NCI-H748 treated with DMSO at 0.1 percent for 48 hours (cell line): ENCODE measurements at regions not wholly inside any gene's neighbourhood (a gene's known extent, or its start where the extent isn't known, plus 50 kb on each side); places are given as distances from the start of the nearest gene placed in this dataset.

ENCODE experiments used
- DNase-seq: peaks from one replicate; lab custom pipeline; 2025; lab: John Stamatoyannopoulos, UW

GRCh38 chr10:124302951-124303505 lies 115.7 kb downstream of the OAT start:
- DNase-seq: no peak

- DNase-seq: no peak
These were observed 117.0 kb downstream of the OAT start for GRCh38 chr10:124301736-124302135.

- DNase-seq: no peak
These were observed 118.0 kb downstream of the OAT start for GRCh38 chr10:124300735-124301134.

- no peak for DNase-seq
These were observed 118.5 kb downstream of the OAT start for GRCh38 chr10:124300224-124300623.

- DNase-seq: no peak
These were observed 119.0 kb downstream of the OAT start for GRCh38 chr10:124299696-124300095.

DNA sequence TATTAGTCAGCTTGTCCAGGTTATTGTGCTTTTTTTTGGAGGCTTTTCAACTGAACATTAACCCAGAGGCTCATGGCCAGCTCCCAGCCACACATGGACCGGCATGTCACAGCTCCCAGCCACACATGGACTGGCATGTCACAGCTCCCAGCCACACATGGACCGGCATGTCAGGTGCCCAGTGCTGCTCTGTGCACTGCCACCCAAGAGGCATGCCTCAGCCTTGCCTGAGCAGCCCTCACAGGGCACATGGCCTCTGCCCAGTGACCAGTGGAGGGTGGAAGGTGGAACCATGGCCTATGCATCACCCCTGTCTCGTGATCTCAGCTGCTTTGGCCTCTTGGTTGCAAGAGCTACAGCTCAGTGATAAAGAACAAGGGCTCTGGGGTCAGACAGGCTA lies 119.8 kb downstream of the OAT start:
- no peak for DNase-seq

DNA sequence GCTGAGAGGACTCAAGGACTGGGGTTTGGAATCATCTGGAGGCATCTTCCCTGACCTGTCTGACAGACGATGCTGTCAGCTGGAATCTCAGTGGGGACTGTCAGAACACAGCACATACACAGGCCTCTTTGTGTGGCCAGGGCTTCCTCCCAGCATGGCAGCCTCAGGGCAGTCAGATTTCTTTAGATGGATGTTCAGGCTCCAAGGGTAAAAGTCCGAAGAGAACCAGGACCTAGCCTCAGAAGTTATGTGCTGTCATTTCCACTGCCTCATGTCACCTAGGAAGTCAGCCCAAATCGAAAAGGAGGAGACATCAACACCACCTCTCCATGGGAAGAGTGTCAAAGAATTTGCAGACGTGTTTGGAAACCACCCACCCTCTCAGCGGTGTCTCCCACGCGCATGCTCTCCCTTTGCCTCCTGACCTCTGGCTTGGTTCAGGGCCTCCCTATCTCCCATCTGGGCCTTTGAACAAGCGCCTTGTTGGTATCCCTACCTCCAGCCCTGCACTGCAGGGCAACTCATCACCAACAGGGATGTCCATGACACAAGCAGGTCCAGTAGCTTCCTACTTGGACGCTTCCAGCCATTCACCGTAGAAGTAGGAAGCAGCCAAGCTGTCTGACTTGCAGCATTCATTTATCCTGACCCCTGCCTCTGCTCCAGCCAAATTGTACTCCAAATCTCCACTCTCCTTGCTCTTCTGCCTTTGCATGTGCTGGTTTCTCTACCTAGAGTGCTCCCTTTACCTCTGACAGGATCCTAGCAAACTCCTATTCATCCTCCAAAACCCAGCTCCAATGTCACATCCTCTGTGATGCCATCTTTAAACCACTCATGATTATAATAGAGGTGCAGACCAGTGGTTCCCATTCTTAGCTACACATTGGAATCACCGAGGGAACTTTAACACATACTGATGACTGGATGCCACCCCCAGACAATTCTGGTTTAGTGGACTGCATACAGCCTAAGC lies 121.6 kb downstream of the OAT start:
- DNase-seq: no peak

DNA sequence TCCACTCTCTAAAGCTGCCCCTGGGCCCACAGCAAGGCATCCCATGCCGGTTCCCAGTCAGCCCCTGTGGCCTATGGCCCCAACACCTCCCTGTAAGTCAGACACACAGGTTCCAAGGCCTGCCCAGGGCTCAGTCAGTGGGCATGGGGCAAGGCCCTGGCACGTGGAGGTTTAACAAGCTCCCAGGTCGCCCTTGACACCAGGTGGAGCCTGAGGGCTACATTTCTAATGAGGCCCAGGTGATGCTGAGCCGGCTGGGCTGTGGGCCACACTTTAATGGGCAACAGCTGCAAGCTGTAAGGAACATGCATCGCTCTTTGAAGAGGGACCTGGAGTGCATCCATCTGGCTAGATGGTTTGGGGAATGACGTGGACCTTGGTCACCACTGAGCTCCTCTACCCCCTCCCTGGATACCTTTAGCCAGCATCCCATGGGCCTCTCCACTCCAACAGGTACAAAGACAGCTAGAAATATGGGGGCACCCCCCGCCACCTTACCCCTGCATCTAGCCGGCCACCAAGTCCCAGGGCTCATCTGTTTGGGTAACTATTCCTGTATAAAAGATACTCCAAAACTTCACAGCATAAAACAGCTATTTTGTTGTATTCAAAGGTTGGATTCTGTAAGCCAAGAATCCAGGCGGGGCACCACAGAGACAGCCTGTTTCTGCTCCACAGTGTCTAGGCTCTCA lies 122.5 kb downstream of the OAT start:
- DNase-seq: no peak

DNA sequence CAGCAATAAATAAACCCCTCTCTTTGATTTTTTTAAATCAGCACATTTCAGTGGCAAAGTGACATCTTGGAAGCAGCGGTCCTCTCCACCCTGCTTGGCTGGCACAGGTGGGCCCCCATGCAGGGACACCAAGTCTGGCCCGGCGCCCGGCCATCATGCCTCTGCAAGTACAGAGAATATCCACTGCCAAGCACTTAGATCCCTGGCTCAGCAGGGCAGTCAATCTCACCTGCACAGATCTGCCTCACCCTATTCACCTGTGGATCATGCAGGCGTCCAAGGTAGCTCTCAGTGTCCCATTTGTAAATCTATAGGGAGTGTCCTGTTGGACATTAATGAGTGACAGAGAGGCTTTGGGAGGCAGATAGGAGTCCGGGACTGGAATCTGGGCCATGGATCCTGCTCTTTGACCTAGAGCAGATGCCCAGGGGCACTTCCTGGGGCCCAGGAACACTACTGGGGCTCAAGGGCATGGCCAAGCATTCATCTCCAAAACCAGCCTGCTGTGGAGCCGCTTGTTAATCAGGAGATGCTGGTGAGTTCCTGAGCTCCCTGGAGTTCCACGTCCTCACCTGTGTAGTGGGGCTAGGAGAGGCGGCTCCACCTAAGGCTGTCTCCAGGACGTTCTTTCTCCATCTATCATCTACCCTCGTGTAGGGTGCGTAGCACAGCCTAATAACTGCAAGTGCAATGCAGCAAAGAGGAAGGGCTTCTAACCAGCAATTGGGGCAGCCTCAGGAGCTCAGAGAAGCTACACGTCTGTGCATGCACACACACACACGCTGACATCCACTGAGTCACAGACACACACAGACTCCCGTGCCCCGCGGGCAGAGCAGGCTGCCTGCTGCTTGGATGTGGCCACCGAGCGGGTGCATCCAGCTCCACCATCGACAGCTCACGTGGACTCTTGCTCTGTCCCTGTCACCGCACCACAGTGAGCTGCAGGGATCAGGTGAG lies 123.6 kb downstream of the OAT start:
- DNase-seq: no peak

DNA sequence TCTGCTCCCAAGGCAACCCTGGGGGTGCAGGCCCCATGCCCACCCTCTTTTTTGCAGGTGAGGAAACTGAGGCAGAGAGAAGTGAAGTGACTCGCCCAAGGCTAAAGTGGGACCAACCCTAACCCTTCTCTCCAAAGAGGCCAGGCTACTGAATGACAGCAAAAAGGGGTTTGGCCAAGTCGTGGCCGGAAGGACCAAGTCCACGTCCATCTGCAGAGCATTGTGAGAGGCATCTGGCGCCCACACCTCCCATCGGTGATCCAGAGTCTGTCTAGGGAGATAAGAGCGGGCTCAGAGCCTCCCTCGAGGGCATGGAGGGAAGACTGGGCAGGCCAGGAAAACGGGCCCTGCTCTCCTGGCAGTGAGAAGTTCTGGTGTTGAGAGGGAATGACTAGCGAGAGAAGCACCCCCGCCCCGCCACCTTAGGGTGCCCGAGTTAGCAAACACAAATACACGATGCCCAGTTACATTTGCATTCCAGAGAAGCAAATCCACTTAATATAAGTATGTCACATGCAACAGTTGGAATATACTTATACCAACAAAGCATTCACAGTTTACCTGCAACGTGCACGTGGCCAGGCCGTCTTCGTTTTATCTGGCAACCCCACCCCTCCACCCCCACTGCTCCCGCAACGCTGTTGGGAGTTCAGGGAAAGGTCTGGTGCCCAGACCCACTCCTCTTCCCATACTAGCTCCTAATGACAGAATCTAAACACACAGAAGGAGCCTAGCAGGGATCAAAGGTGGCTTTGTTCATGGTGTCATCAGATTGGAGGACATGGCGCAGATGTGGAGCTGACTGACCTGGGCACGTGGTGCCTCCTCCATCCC lies 124.9 kb downstream of the OAT start:
- no peak for DNase-seq

GRCh38 chr10:124292911-124293615 lies 125.7 kb downstream of the OAT start:
- no peak for DNase-seq

- DNase-seq: no peak
These were observed 127.6 kb downstream of the OAT start for GRCh38 chr10:124291001-124291701.

DNA sequence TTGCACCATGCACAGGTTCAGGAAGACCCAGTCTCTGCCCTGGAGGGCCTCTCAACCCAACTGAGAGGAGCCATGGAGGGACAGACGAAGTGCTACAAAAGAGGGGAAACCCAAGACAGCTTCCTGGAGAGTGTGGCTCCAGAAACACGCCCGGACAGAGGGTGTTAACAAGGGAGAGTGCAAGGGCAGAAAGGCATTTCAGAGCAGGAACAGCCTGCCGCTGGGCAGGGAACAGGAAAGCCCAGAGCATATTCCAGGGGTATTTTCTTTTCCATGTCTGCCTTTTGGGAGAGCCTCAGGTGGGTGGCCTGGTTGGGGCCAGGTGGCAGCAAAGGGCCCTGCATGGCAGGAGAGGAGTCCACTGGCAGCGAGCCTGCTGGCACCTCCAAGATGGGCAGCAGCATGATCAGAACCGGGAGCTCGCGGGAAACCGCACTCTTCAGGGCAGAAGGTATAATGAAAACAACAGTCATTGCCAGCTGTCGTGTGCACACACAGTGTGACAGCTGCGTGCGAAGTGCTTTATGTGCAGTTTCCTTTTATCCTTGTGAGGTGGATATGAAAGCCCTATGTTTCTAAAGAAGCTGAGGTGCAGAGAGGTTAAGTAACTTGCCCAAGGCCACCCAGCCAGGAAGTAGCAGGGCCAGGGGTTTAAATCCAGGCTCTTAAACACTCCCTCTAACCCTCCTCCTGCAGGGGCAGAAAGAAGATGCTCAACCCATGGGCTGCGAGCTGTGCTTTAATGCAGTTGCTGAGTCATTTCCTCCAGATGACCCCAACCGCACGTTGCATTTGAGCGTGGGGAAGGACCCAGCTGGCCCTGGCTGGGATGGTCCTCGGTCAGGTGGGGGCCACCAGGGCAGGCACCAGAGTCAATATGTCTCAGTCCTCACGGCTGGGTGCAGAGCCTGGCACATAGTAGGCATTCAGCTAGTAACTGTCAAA lies 128.6 kb downstream of the OAT start:
- DNase-seq: no peak

DNA sequence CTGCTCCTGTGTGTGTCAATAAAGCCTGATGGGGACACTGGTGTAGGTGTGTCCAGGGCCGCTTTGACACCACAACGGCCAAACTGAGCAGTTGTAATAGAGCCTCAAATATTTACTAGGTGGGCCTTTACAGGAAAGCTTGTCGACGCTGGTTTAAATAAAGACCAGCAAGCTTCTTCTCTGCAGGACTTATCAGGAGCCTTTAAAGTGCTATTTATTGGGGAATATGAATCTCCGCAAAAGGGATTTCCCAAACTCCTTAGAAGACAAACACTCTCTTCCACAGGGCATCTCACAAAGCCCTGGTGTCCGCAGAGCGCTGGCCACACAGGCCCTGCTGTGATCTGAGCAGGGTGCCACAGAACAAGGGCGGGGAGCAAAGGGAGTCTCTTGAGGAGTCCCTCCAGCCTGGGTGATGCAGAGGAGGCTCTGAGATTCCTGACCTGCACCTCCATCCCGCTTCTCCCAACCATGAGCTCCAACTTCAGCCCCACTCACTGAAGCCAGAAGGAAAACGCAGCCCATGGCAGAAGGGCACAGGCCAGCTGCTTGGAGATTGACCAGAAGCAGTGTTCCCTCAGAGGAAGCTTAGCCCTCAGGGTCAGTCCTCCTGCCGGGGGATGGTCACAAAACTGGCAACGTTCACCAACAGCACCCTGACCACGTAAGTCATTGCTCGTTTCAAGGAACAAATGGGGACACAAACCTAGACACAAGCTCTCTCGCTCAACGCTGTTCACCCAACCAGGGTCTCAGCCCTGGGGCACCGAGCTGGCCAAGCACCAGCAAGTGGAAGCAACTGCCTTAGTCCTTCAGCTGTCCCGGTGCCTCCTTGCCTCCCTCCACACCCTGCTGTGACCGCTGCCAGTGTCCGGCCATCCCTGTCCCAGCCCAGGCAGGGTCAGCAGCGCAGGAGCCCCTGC lies 129.5 kb downstream of the OAT start:
- no peak for DNase-seq

GRCh38 chr10:124288486-124288885 lies 130.2 kb downstream of the OAT start:
- DNase-seq: no peak

- DNase-seq: no peak
These were observed 130.9 kb downstream of the OAT start for GRCh38 chr10:124287791-124288190.

GRCh38 chr10:124287071-124287685 lies 131.5 kb downstream of the OAT start:
- DNase-seq: no peak
